ENCODE measurements at regions not wholly inside any gene's neighbourhood (a gene's known extent, or its start where the extent isn't known, plus 50 kb on each side); places are given as distances from the start of the nearest gene placed in this dataset.

GRCh38 chr11:37612146-37612545 is 1014.1 kb upstream of the RAG2 start:
- Histone ChIP-seq H3K27me3 (no peaks in the 10 kb centered on the region), H3K4me1 (no peaks in the 10 kb centered on the region), H3K9me3 (no peaks in the 10 kb centered on the region), H3K36me3 (no peaks in the 10 kb centered on the region), H3K27ac (no peak overlapping the region), H3K4me3 (no peak overlapping the region)
- TF ChIP-seq CTCF (IDR thresholded peaks at IDR 0.05) (no peak), POLR2A (IDR thresholded peaks at IDR 0.05) (no peak), EP300 (IDR thresholded peaks at IDR 0.05) (no peak), POLR2AphosphoS5 (IDR thresholded peaks at IDR 0.05) (no peak)
- intact Hi-C loops (cut with DNase I; ENCODE audit: low total_unique reads) = no loop called here
- WGBS, 5 donors = 68 to 82% (median 74%) methylated on average over 4 of the region's 4 CpGs
- no peak for DNase-seq

- H3K4me3 ChIP-seq = no peak overlapping the region
- 43 to 67% (median 50%) methylated on average over 1 of the region's 1 CpG for WGBS, 5 donors
- intact Hi-C loops (cut with DNase I; ENCODE audit: low total_unique reads) = no loop called here
Observed at GRCh38 chr11:37605229-37605628, 1007.2 kb upstream of the RAG2 start.

GRCh38 chr11:37598381-37598780 is 1000.3 kb upstream of the RAG2 start:
- Histone ChIP-seq H3K9me3 (peaks cover 0 to 23% (median 5%) of the 10 kb centered on the region in 4 donors), H3K4me1 (no peaks in the 10 kb centered on the region), H3K4me3 (no peak overlapping the region), H3K27ac (no peak overlapping the region), H3K36me3 (no peaks in the 10 kb centered on the region), H3K27me3 (no peaks in the 10 kb centered on the region)
- TF ChIP-seq POLR2A (IDR thresholded peaks at IDR 0.05) (no peak), CTCF (IDR thresholded peaks at IDR 0.05) (no peak), POLR2AphosphoS5 (IDR thresholded peaks at IDR 0.05) (no peak)
- no peak for DNase-seq
- intact Hi-C loops (cut with DNase I; ENCODE audit: low total_unique reads) = no loop called here
- WGBS, 5 donors = 49 to 71% (median 55%) methylated on average over 1 of the region's 1 CpG

More at GRCh38 chr11:37605229-37605628, 1007.2 kb upstream of the RAG2 start:
- Histone ChIP-seq H3K4me1 (no peaks in the 10 kb centered on the region), H3K27ac (no peak overlapping the region), H3K36me3 (no peaks in the 10 kb centered on the region), H3K27me3 (no peaks in the 10 kb centered on the region), H3K9me3 (peaks cover 0 to 18% (median 8%) of the 10 kb centered on the region in 4 donors)
- TF ChIP-seq EP300 (IDR thresholded peaks at IDR 0.05) (no peak), POLR2A (IDR thresholded peaks at IDR 0.05) (no peak), POLR2AphosphoS5 (IDR thresholded peaks at IDR 0.05) (no peak), CTCF (IDR thresholded peaks at IDR 0.05) (no peak)
- no peak for DNase-seq

- H3K4me3 ChIP-seq = no peak overlapping the region
- intact Hi-C loops (cut with DNase I; ENCODE audit: low total_unique reads) = no loop called here
- H3K9me3 ChIP-seq = peaks cover 0 to 17% (median 4%) of the 10 kb centered on the region in 4 donors
- no peak for DNase-seq
- H3K27ac ChIP-seq = no peak overlapping the region
- no peaks in the 10 kb centered on the region for H3K36me3 ChIP-seq
- no peak for TF ChIP-seq POLR2A (IDR thresholded peaks at IDR 0.05)
- TF ChIP-seq POLR2AphosphoS5 (IDR thresholded peaks at IDR 0.05) = no peak
- no peak for TF ChIP-seq EP300 (IDR thresholded peaks at IDR 0.05)
- no peak for TF ChIP-seq CTCF (IDR thresholded peaks at IDR 0.05)
- H3K27me3 ChIP-seq = no peaks in the 10 kb centered on the region
- WGBS, 5 donors = 40 to 70% (median 53%) methylated on average over 2 of the region's 2 CpGs
- H3K4me1 ChIP-seq = no peaks in the 10 kb centered on the region
Observed at GRCh38 chr11:37597776-37598175, 999.7 kb upstream of the RAG2 start.

All from stomach (tissue), 8 donors.